ENCODE measurements at regions not wholly inside any gene's neighbourhood (a gene's known extent, or its start where the extent isn't known, plus 50 kb on each side); places are given as distances from the start of the nearest gene placed in this dataset.

DNA sequence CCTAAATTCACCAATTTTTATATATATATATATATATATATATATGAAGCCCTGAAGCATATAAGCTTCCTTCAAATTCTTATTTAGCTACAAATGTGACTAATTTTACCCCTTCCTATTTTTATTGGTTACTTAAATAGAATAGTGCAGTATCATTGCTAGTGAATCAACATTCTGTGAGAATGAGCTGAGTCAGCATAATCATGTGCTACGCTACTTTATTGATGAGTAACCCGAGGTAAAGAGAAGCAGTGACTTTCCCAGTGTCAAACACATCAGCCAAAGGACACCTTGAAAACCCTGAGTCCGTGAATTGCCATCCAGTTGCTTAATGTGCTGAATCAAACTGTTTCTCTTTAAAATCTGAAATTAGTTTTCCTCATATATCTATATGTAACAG lies 546.2 kb downstream of the DMRTA1 start:
- Histone ChIP-seq H3K4me3 (no peak overlapping the region), H3K27ac (no peak overlapping the region)
- DNase-seq (ENCODE audit: low spot score): no peak
- TF ChIP-seq, protein P1, sequence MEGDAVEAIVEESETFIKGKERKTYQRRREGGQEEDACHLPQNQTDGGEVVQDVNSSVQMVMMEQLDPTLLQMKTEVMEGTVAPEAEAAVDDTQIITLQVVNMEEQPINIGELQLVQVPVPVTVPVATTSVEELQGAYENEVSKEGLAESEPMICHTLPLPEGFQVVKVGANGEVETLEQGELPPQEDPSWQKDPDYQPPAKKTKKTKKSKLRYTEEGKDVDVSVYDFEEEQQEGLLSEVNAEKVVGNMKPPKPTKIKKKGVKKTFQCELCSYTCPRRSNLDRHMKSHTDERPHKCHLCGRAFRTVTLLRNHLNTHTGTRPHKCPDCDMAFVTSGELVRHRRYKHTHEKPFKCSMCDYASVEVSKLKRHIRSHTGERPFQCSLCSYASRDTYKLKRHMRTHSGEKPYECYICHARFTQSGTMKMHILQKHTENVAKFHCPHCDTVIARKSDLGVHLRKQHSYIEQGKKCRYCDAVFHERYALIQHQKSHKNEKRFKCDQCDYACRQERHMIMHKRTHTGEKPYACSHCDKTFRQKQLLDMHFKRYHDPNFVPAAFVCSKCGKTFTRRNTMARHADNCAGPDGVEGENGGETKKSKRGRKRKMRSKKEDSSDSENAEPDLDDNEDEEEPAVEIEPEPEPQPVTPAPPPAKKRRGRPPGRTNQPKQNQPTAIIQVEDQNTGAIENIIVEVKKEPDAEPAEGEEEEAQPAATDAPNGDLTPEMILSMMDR (IDR thresholded peaks at IDR 0.05): no peak

DNA sequence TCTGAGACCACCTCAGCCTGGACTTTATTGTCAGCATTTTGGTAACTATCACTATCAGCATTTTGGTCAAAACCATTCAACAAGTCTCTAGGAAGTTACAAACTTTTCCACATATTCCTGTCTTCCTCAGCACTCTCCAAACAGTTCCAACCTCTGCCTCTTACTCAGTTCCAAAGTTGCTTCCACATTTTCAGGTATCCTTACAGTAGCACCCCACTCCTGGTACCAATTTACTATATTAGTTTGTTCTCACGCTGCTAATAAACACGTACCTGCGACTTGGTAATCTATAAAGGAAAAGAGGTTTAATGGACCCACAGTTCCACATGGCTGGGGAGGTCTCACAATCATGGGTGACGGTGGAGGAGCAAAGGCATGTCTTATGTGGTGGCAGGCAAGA lies 551.3 kb downstream of the DMRTA1 start:
- DNase-seq (ENCODE audit: low spot score): no peak
- Histone ChIP-seq H3K27ac (no peak overlapping the region), H3K4me3 (no peak overlapping the region)
- TF ChIP-seq, protein P1 (IDR thresholded peaks at IDR 0.05): no peak

DNA sequence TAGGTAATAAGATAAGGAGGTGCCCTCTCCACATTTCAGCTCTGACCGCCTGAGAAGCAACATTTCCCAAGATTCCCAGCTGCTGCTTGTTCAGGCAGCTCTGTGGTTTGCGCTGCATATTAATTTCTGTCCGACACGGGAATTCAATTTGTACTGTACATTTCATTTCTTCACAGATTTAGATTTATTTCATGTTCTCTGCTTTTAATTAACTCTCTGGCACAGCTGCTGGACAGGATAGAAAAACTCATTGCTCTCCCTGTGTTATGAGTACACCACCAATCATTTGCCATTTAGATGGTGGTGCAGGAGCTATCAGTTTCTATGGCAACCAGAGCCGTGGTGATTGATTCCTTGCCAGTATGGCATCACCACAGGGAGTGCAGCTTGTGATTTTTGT lies 558.5 kb downstream of the DMRTA1 start:
- no peak overlapping the region for H3K27ac ChIP-seq
- no peak overlapping the region for H3K4me3 ChIP-seq
- TF ChIP-seq, protein P1 (IDR thresholded peaks at IDR 0.05): no peak
- no peak for DNase-seq (ENCODE audit: low spot score)

DNA sequence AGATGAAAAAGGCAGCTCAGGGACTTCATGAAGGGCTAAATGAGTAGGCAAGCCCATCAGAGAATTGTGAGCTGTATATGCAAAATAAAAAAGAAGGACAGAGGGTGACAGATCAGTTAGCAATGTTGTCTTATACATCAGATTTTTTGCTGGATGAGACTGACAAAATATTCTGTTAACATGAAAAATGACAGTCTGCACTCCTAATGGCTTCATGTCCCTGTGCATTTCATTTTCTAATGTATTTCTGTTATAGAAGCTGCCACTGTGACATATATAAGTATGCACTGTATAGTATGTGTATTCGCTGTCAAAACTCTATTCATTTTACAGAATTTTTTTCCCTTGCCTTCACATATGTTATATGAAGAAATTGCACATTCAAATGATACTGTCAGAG lies 559.5 kb downstream of the DMRTA1 start:
- TF ChIP-seq, protein P1 (IDR thresholded peaks at IDR 0.05): no peak

DNA sequence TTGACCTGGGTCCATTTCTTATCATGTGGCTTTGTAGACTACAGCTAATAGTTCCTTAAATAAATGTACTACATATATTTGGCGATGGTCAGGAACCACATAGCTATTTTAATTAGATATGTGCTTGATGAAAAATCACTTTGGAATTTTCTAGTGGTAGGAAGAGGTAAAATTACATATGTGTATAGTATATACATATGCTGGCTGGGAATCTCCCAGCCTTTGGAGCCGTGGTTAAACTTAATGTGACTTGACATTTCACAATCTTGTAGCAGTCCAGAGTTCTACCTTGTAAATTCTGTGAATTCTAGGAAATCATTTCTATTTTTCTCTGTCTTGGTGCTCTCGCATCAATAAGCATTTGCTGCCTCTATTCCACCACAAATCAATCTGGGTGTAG lies 565.0 kb downstream of the DMRTA1 start:
- H3K27ac ChIP-seq: no peak overlapping the region
- H3K4me3 ChIP-seq: no peak overlapping the region
- TF ChIP-seq, protein P1 (IDR thresholded peaks at IDR 0.05): no peak
- DNase-seq (ENCODE audit: low spot score): no peak

More for the DNA sequence above, 559.5 kb downstream of the DMRTA1 start:
- no peak for DNase-seq (ENCODE audit: low spot score)
- Histone ChIP-seq H3K4me3 (no peak overlapping the region), H3K27ac (no peak overlapping the region)

DNA sequence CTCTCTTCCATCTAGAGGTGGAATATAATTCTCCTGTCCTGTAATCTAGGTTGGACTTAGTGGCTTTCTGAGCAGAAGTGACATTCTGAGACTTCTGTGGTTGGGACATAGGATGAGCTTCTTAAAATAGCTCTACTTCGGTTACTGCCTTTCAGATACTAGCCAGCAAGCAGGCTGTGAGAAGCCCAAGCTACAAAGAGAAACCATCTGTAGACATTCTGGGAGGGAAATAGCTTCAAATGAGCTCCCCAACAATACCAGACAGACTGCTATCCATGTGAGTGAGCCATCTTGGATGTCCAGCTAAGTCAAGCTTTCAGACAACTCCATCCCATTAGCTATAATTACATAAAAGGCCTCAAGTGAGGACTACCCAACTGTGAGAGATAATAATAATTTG lies 568.9 kb downstream of the DMRTA1 start:
- Histone ChIP-seq H3K27ac (no peak overlapping the region), H3K4me3 (no peak overlapping the region)
- TF ChIP-seq, protein P1 (IDR thresholded peaks at IDR 0.05): no peak
- no peak for DNase-seq (ENCODE audit: low spot score)

DNA sequence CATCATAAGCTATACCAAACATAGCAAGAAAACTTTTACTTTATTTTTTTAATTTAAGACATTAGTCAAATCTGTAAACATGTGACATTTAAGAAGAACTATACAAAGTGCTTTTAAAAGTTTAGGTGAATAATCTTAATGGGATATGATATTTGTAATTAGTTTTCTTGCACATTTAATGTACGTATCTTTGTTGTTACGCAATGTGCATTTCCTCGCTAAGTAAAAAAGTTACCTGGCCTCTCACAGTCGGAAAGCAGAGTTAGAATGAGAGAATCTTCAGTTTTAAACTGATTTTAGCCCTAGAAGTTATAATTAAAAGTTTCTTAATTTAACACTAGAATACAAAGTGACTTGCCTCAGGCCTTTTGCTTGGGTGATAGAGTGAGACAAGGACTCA lies 589.8 kb downstream of the DMRTA1 start:
- H3K4me3 ChIP-seq: no peak overlapping the region
- DNase-seq (ENCODE audit: low spot score): no peak
- TF ChIP-seq, protein P1 (IDR thresholded peaks at IDR 0.05): no peak
- no peak overlapping the region for H3K27ac ChIP-seq
